Muscle of leg (tissue), 3 donors: ENCODE measurements at regions not wholly inside any gene's neighbourhood (a gene's known extent, or its start where the extent isn't known, plus 50 kb on each side); places are given as distances from the start of the nearest gene placed in this dataset.
A peak's percentile ranks its signal among the peaks of the same experiment; 100 is the strongest.

ENCODE experiments used
- DNase-seq: peaks from one replicate; pipeline ENCODE4 v3.0.0; 2013
- H3K27ac ChIP-seq: one replicate; pipeline ENCODE4 v1.5.1; 2013; ENCODE audit warnings: mild to moderate bottlenecking, low read length, control low read depth
- H3K27me3 ChIP-seq: one replicate; pipeline ENCODE4 v1.6.1; 2013; ENCODE audit warnings: low read length; ENCODE audit not compliant: control insufficient read depth, insufficient read depth
- H3K36me3 ChIP-seq: one replicate; pipeline ENCODE4 v1.6.1; 2013; ENCODE audit warnings: low read length; ENCODE audit not compliant: control insufficient read depth, insufficient read depth
- H3K4me1 ChIP-seq: one replicate; pipeline ENCODE4 v1.6.1; 2013; ENCODE audit warnings: low read length; ENCODE audit not compliant: control insufficient read depth, insufficient read depth
- H3K4me3 ChIP-seq: one replicate; pipeline ENCODE4 v1.5.1; 2013; ENCODE audit warnings: low read length, control low read depth
- H3K9me3 ChIP-seq: replicated peaks from 2 replicates; pipeline ENCODE4 v1.6.1; 2013; ENCODE audit warnings: low read depth, low read length; ENCODE audit not compliant: control insufficient read depth
- WGBS: methylation state at CpG from one replicate; pipeline ENCODE4 v1.1.5; 2013; ENCODE audit warnings: missing lambda C conversion rate; ENCODE audit not compliant: insufficient coverage; 5-methylcytosine and 5-hydroxymethylcytosine counted together

- no peaks in the 10 kb centered on the region for H3K4me1 ChIP-seq
- no peak overlapping the region for H3K27ac ChIP-seq
- no peak for DNase-seq
- H3K9me3 ChIP-seq = peaks cover 27% of the 10 kb centered on the region
- no peaks in the 10 kb centered on the region for H3K27me3 ChIP-seq
- no peaks in the 10 kb centered on the region for H3K36me3 ChIP-seq
- 83% methylated on average over 1 of the region's 3 CpGs for WGBS
- no peak overlapping the region for H3K4me3 ChIP-seq
Observed at GRCh38 chr6:137653706-137654059, 159.5 kb upstream of the OLIG3 start.

DNA sequence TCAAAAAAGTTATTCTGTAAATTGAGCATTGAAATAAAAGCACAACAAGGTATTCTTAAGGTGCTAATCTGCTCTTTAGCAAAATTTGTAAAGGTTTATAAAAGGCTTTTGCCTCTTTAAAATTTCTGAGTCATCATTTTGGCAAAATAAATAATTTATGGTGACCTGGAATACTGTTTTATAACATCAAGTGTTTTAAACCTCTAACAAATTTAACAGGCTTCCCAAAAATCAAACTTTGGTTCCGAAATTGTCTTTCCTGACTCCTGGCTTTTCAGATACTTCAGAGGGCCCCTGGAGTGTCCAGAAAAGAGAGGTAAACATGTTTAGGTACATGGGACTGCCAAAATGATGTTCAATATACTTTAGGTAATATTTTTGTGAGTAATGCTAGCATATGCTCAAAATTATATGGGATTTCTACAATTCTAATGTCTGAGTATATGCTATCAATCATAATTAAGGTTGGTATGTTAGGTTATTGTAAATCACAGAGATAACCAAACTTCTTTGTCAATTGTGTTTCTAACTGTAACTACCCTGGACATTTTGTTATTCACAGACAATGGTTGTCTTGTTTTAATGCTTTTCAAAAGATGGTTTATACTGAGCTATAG, 160.3 kb upstream of the OLIG3 start:
- Histone ChIP-seq H3K27ac (no peak overlapping the region), H3K4me3 (no peak overlapping the region), H3K9me3 (peaks cover 27% of the 10 kb centered on the region), H3K36me3 (no peaks in the 10 kb centered on the region), H3K4me1 (no peaks in the 10 kb centered on the region), H3K27me3 (no peaks in the 10 kb centered on the region)
- WGBS = no CpG with 5 or more reads among the region's 1 CpG
- no peak for DNase-seq

DNA sequence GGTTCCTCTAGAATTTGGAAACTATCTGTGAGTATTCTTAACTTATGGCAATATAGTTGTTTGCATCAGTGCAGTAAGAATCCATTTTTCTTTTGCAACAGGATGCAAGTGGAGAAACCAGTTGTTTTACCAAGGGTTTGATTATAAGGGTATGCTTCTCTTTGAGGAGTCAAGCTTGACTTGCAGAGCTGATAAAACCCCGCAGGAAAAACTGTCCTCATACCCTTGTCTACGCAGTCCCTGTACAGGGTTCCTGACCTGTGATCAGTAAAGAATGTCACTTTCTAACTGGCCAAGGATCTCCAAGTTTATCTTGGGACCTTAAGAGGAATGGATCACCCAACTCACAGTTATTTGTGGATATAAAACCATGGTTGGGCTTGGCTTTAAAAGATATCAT, 161.1 kb upstream of the OLIG3 start:
- 80% methylated on average over 2 of the region's 2 CpGs for WGBS
- Histone ChIP-seq H3K27ac (no peak overlapping the region), H3K4me1 (no peaks in the 10 kb centered on the region), H3K27me3 (no peaks in the 10 kb centered on the region), H3K9me3 (peaks cover 27% of the 10 kb centered on the region), H3K36me3 (no peaks in the 10 kb centered on the region), H3K4me3 (no peak overlapping the region)
- no peak for DNase-seq

- Histone ChIP-seq H3K27ac (no peak overlapping the region), H3K27me3 (no peaks in the 10 kb centered on the region), H3K9me3 (peaks cover 27% of the 10 kb centered on the region), H3K36me3 (no peaks in the 10 kb centered on the region), H3K4me1 (no peaks in the 10 kb centered on the region), H3K4me3 (no peak overlapping the region)
- 97% methylated on average over 3 of the region's 4 CpGs for WGBS
- DNase-seq = no peak
Observed at GRCh38 chr6:137656735-137657134, 162.5 kb upstream of the OLIG3 start.

- DNase-seq = no peak
- Histone ChIP-seq H3K9me3 (peaks cover 27% of the 10 kb centered on the region), H3K27ac (no peak overlapping the region), H3K4me3 (no peak overlapping the region), H3K27me3 (no peaks in the 10 kb centered on the region), H3K36me3 (no peaks in the 10 kb centered on the region), H3K4me1 (no peaks in the 10 kb centered on the region)
- WGBS = no CpG with 5 or more reads among the region's 1 CpG
Observed at GRCh38 chr6:137657351-137657911, 163.2 kb upstream of the OLIG3 start.

DNA sequence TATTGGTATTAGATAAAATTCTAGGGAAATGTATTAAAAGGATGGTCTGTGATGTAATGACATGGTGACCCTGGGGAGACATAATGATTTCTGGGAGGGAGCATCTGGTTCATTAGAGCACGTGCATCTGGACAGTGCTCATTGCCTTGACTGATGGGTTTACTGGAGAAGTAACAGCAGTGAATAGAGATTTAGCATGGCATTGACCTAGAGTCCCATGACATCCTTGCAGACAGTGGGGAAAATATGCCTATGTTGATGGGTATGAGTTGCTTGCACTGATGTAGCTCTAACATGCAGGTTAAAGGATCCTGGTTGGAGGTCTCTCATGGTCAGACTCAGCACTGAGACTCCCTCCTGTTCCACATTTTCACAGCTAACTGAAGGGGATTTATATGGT, 164.1 kb upstream of the OLIG3 start:
- H3K9me3 ChIP-seq = peaks cover 25% of the 10 kb centered on the region
- no peaks in the 10 kb centered on the region for H3K36me3 ChIP-seq
- 60% methylated on average over 1 of the region's 1 CpG for WGBS
- no peak for DNase-seq
- H3K4me1 ChIP-seq = no peaks in the 10 kb centered on the region
- H3K27me3 ChIP-seq = no peaks in the 10 kb centered on the region
- H3K27ac ChIP-seq = no peak overlapping the region
- no peak overlapping the region for H3K4me3 ChIP-seq

GRCh38 chr6:137659871-137660270, 165.7 kb upstream of the OLIG3 start:
- WGBS = no CpG with 5 or more reads among the region's 3 CpGs

DNA sequence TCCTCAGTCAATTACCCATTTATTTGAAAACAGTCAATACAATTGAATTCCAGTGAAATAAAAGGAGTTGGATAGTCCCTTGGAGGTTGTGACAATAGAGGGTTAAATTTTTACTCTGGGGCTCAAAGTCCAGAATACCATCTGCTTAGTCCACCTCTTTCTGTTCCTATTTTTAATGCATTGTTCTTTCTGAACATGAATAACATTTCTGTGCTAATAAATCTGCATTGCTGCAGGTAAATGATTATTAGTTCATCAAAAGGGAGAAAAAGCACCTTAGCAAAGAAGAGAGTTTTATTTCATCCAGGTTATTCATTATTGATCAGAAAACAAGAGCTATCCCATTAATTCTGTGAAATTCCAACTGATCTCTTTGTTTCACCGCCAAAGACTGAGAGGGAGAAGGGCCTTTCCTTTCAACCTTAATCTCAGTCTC, 166.1 kb upstream of the OLIG3 start:
- no peak overlapping the region for H3K27ac ChIP-seq
- peaks cover 11% of the 10 kb centered on the region for H3K9me3 ChIP-seq
- no peak for DNase-seq
- WGBS = no CpG with 5 or more reads among the region's 1 CpG
- H3K36me3 ChIP-seq = no peaks in the 10 kb centered on the region
- H3K4me3 ChIP-seq = no peak overlapping the region
- no peaks in the 10 kb centered on the region for H3K4me1 ChIP-seq
- H3K27me3 ChIP-seq = no peaks in the 10 kb centered on the region

More at GRCh38 chr6:137659871-137660270, 165.7 kb upstream of the OLIG3 start:
- no peak overlapping the region for H3K4me3 ChIP-seq
- H3K9me3 ChIP-seq = peaks cover 14% of the 10 kb centered on the region
- no peaks in the 10 kb centered on the region for H3K4me1 ChIP-seq
- DNase-seq = no peak
- no peaks in the 10 kb centered on the region for H3K36me3 ChIP-seq
- H3K27ac ChIP-seq = no peak overlapping the region
- H3K27me3 ChIP-seq = no peaks in the 10 kb centered on the region

DNA sequence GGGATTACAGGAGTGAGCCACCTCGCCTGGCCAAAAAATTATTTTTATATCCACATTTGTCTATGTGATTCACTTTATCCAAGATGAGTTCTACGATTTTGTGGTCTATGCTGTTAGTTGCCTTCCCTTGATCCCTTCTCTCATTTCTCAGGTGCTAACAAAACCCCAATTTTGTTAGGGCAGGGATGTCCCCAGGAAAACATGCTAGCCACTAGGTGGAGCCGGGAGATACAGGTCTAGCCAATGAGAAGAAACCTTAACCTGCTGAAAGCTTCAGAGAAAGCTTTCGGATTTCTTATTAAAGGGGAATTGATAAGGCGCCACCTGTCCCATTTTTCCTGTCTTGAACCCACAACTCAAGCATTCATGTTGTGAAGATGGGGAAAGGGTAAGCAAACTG, 167.4 kb upstream of the OLIG3 start:
- no peaks in the 10 kb centered on the region for H3K4me1 ChIP-seq
- no peak overlapping the region for H3K4me3 ChIP-seq
- H3K27me3 ChIP-seq = no peaks in the 10 kb centered on the region
- H3K27ac ChIP-seq = no peak overlapping the region
- DNase-seq = peak; percentile 12
- no peaks in the 10 kb centered on the region for H3K36me3 ChIP-seq
- no CpG with 5 or more reads among the region's 5 CpGs for WGBS
- H3K9me3 ChIP-seq = no peaks in the 10 kb centered on the region

- no peaks in the 10 kb centered on the region for H3K36me3 ChIP-seq
- H3K27me3 ChIP-seq = no peaks in the 10 kb centered on the region
- H3K27ac ChIP-seq = no peak overlapping the region
- no peak for DNase-seq
- H3K9me3 ChIP-seq = no peaks in the 10 kb centered on the region
- no CpG with 5 or more reads among the region's 5 CpGs for WGBS
- H3K4me3 ChIP-seq = no peak overlapping the region
- H3K4me1 ChIP-seq = no peaks in the 10 kb centered on the region
Observed at GRCh38 chr6:137664183-137664582, 170.0 kb upstream of the OLIG3 start.
